ENCODE measurements at regions not wholly inside any gene's neighbourhood (a gene's known extent, or its start where the extent isn't known, plus 50 kb on each side); places are given as distances from the start of the nearest gene placed in this dataset.

DNA sequence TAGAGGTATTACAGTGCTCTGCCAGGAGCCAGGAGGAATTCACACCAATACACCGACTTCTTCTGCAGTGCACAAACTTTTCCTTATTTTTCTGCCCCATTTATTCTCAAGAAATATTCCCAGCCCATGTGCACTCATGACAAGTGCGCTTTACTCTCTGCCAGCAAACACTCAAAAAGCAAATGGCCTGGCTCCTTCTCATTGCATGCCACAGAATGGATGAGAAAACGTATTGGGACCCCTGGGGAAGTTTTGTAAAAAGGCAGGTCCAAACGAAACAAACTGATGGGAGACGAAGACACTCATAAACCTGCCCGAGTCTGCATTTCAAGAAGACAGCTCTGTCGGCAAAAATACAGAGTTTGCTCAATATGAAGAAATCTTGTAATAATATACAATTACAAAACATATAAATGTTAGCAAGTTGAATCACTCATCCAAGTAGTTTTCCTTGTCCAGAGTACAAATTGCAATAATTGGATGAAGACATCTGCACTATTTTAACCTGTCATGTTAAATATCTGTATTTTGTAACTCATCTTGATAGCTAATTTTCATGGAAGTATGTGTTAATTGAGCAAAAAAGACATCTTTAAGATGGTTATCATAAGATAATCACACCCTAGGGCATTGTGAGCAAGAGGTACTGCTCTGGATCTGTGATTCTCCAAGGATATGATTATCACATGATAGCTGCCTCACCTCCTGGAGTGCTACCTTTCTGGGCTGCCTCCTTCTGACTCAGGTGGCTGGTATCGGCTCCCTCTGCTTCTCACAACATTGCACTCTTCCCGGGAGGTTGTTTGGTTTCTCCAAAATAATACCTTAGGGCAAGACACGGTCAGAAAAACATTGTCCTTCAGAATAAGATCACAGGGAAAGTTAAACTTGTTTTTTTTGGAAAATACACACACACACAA lies 260.8 kb upstream of the G2E3 start:
- TF ChIP-seq, protein P1, sequence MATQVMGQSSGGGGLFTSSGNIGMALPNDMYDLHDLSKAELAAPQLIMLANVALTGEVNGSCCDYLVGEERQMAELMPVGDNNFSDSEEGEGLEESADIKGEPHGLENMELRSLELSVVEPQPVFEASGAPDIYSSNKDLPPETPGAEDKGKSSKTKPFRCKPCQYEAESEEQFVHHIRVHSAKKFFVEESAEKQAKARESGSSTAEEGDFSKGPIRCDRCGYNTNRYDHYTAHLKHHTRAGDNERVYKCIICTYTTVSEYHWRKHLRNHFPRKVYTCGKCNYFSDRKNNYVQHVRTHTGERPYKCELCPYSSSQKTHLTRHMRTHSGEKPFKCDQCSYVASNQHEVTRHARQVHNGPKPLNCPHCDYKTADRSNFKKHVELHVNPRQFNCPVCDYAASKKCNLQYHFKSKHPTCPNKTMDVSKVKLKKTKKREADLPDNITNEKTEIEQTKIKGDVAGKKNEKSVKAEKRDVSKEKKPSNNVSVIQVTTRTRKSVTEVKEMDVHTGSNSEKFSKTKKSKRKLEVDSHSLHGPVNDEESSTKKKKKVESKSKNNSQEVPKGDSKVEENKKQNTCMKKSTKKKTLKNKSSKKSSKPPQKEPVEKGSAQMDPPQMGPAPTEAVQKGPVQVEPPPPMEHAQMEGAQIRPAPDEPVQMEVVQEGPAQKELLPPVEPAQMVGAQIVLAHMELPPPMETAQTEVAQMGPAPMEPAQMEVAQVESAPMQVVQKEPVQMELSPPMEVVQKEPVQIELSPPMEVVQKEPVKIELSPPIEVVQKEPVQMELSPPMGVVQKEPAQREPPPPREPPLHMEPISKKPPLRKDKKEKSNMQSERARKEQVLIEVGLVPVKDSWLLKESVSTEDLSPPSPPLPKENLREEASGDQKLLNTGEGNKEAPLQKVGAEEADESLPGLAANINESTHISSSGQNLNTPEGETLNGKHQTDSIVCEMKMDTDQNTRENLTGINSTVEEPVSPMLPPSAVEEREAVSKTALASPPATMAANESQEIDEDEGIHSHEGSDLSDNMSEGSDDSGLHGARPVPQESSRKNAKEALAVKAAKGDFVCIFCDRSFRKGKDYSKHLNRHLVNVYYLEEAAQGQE (IDR thresholded peaks at IDR 0.05; ENCODE audit: insufficient read depth in 1 of 2, low read depth in 2 of 2, low read length in 2 of 2), result no peak
- TF ChIP-seq POLR2AphosphoS5 (IDR thresholded peaks at IDR 0.05; ENCODE audit: low read depth, low read length), result no peak
- no peak for TF ChIP-seq TAF1 (IDR thresholded peaks at IDR 0.05; ENCODE audit: borderline replicate concordance, insufficient read depth, low read length)
